IMR-90 (cell line): ENCODE measurements at regions not wholly inside any gene's neighbourhood (a gene's known extent, or its start where the extent isn't known, plus 50 kb on each side); places are given as distances from the start of the nearest gene placed in this dataset.

Experiments used
- ATAC-seq: fragments of 200-7000 bp; cut with Tn5 transposase; 2 replicates; pipeline ENCODE4 v1.9.1; 2020; ENCODE audit warnings: low read depth, mild to moderate bottlenecking, moderate library complexity
- BruUV-seq: library from RNA; stranded (reverse); fragments of 400-500 nt; replicated peaks from 2 replicates; lab custom pipeline; 2021; lab: Mats Ljungman, UMichigan
- CTCF ChIA-PET: fragments of 300-600 bp; formaldehyde crosslinking; extraction: SDS; loops from one replicate; lab custom pipeline; 2021; ENCODE audit warnings: antibody characterized with exemption; lab: Yijun Ruan, JAX
- POLR2A ChIA-PET: fragments of 300-600 bp; sonication (Branson Sonifier 250); formaldehyde crosslinking; loops from one replicate; lab custom pipeline; 2022; ENCODE audit warnings: antibody characterized with exemption; ENCODE audit not compliant: unreplicated experiment; lab: Charles Lee
- DNase-seq: peaks from one replicate; pipeline ENCODE4 v3.0.0; 2013
- H2AFZ ChIP-seq: replicated peaks from 2 replicates; pipeline ENCODE3; 2013; ENCODE audit warnings: low read length, mild to moderate bottlenecking; ENCODE audit not compliant: poor library complexity
- H2AK5ac ChIP-seq: 2 replicates; pipeline ENCODE4 v1.6.1; 2013; ENCODE audit warnings: low read depth, low read length, inconsistent platforms
- H2AK9ac ChIP-seq: replicated peaks from 2 replicates; pipeline ENCODE3; 2013; ENCODE audit warnings: mild to moderate bottlenecking, low read depth, low read length, moderate library complexity; ENCODE audit not compliant: poor library complexity
- H2BK120ac ChIP-seq: 2 replicates; pipeline ENCODE4 v1.6.1; 2013; ENCODE audit warnings: low read depth, low read length, inconsistent platforms
- H2BK15ac ChIP-seq: 3 replicates; pipeline ENCODE4 v1.6.1; 2013; ENCODE audit warnings: low read depth, low read length, inconsistent platforms
- H2BK20ac ChIP-seq: 2 replicates; pipeline ENCODE4 v1.6.1; 2013; ENCODE audit warnings: low read depth, mild to moderate bottlenecking, inconsistent platforms, low read length, moderate library complexity
- H2BK5ac ChIP-seq: 2 replicates; pipeline ENCODE4 v1.6.1; 2013; ENCODE audit warnings: mild to moderate bottlenecking, low read depth, low read length, inconsistent platforms; ENCODE audit not compliant: poor library complexity, severe bottlenecking
- H3K14ac ChIP-seq: replicated peaks from 2 replicates; pipeline ENCODE4 v1.6.1; 2013; ENCODE audit warnings: low read depth, low read length, inconsistent platforms
- H3K18ac ChIP-seq: 2 replicates; pipeline ENCODE4 v1.6.1; 2013; ENCODE audit warnings: low read depth, low read length, control low read depth
- H3K23ac ChIP-seq: 2 replicates; pipeline ENCODE4 v1.6.1; 2013; ENCODE audit warnings: low read depth, low read length, inconsistent platforms
- H3K27ac ChIP-seq: 2 replicates; pipeline ENCODE4 v1.5.1; 2013; ENCODE audit warnings: mild to moderate bottlenecking, control low read depth, low read length; ENCODE audit not compliant: insufficient read depth
- H3K27me3 ChIP-seq: 2 replicates; pipeline ENCODE4 v1.6.1; 2013; ENCODE audit warnings: low read length; ENCODE audit not compliant: control insufficient read depth, insufficient read depth
- H3K36me3 ChIP-seq: 2 replicates; pipeline ENCODE4 v1.6.1; 2013; ENCODE audit warnings: low read length, mixed read lengths; ENCODE audit not compliant: control insufficient read depth, insufficient read depth
- H3K4ac ChIP-seq: 2 replicates; pipeline ENCODE4 v1.6.1; 2013; ENCODE audit warnings: low read depth, low read length, inconsistent platforms
- H3K4me1 ChIP-seq: 2 replicates; pipeline ENCODE4 v1.6.1; 2013; ENCODE audit warnings: low read length, mixed read lengths; ENCODE audit not compliant: control insufficient read depth, insufficient read depth
- H3K4me2 ChIP-seq: 2 replicates; pipeline ENCODE4 v1.6.1; 2013; ENCODE audit warnings: low read depth, mild to moderate bottlenecking, control low read depth, low read length, moderate library complexity
- H3K4me3 ChIP-seq: 2 replicates; pipeline ENCODE4 v1.5.1; 2013; ENCODE audit warnings: low read depth, mild to moderate bottlenecking, control low read depth, low read length, moderate library complexity; ENCODE audit not compliant: insufficient read depth
- H3K56ac ChIP-seq: 2 replicates; pipeline ENCODE4 v1.6.1; 2013; ENCODE audit warnings: low read length, inconsistent platforms; ENCODE audit not compliant: insufficient read depth; ENCODE audit errors: extremely low read depth
- H3K79me1 ChIP-seq, 2 experiments: 2 replicates each; pipeline ENCODE4 v1.6.1; 2013; ENCODE audit warnings: low read length in 2 of 2, inconsistent platforms in 1 of 2, low read depth in 1 of 2
- H3K9ac ChIP-seq: 2 replicates; pipeline ENCODE4 v1.6.1; 2013; ENCODE audit warnings: low read depth, low read length, control low read depth
- H3K9me1 ChIP-seq: 2 replicates; pipeline ENCODE4 v1.6.1; 2013; ENCODE audit warnings: low read length, inconsistent platforms; ENCODE audit not compliant: insufficient read depth
- H3K9me3 ChIP-seq: 2 replicates; pipeline ENCODE4 v1.6.1; 2013; ENCODE audit warnings: low read length; ENCODE audit not compliant: control insufficient read depth, insufficient read depth
- H4K20me1 ChIP-seq: 2 replicates; pipeline ENCODE4 v1.6.1; 2013; ENCODE audit warnings: low read length, inconsistent platforms; ENCODE audit not compliant: insufficient read depth
- H4K5ac ChIP-seq: 2 replicates; pipeline ENCODE4 v1.6.1; 2013; ENCODE audit warnings: mild to moderate bottlenecking, low read depth, low read length, control low read depth
- H4K8ac ChIP-seq, 2 experiments: 2 replicates each; pipeline ENCODE4 v1.6.1; 2013; ENCODE audit warnings: low read depth in 2 of 2, low read length in 2 of 2, control low read depth in 1 of 2, inconsistent platforms in 1 of 2
- H4K91ac ChIP-seq: 2 replicates; pipeline ENCODE4 v1.6.1; 2013; ENCODE audit warnings: low read depth, low read length, inconsistent platforms; ENCODE audit not compliant: insufficient read depth
- FOS ChIP-seq: fragments of 150-350 bp; IDR thresholded peaks from 2 replicates; pipeline ENCODE4 v1.6.1; 2016; ENCODE audit warnings: low read depth, low read length
- MAFK ChIP-seq: IDR thresholded peaks from 2 replicates; pipeline ENCODE4 v1.6.1; 2012; ENCODE audit warnings: low read depth, low read length, improper control_type of control experiment
- MAZ ChIP-seq: IDR thresholded peaks from 2 replicates; pipeline ENCODE4 v1.6.1; 2012; ENCODE audit warnings: low read depth, mild to moderate bottlenecking, low read length, improper control_type of control experiment, moderate library complexity, borderline replicate concordance
- MXI1 ChIP-seq: IDR thresholded peaks from 2 replicates; pipeline ENCODE4 v1.6.1; 2012; ENCODE audit warnings: low read depth, mild to moderate bottlenecking, low read length, moderate library complexity, borderline replicate concordance
- POLR2A ChIP-seq: IDR thresholded peaks from 2 replicates; pipeline ENCODE4 v1.6.1; 2012; ENCODE audit warnings: mild to moderate bottlenecking, low read depth, low read length
- RFX5 ChIP-seq: IDR thresholded peaks from 2 replicates; pipeline ENCODE4 v1.8.0; 2012; ENCODE audit warnings: low read depth, mild to moderate bottlenecking, low read length, moderate library complexity
- SMC3 ChIP-seq: fragments of 150-350 bp; IDR thresholded peaks from 2 replicates; pipeline ENCODE4 v1.6.1; 2016; ENCODE audit warnings: low read depth, mild to moderate bottlenecking, antibody characterized with exemption, low read length, moderate library complexity
- WGBS, 2 experiments: methylation state at CpG; one replicate each; pipeline versions ENCODE4 v1.1.5 to v1.1.7; 2013; ENCODE audit warnings: missing lambda C conversion rate in 2 of 2; ENCODE audit not compliant: insufficient read length in 1 of 2; ENCODE audit errors: extremely low coverage in 2 of 2; 5-methylcytosine and 5-hydroxymethylcytosine counted together
- dilution Hi-C: fragments of 300-500 bp; cut with HindIII; formaldehyde crosslinking; loops from one replicate; pipeline ENCODE4 v1.14.3; 2018; ENCODE audit warnings: low sequenced_read_pairs; ENCODE audit not compliant: unreplicated experiment
- in situ Hi-C: fragments of 300-500 bp; cut with MboI; formaldehyde crosslinking; loops from 3 replicates; pipeline ENCODE4 v1.14.3; 2019; ENCODE audit warnings: low sequenced_read_pairs, inconsistent platforms, mixed read lengths
- intact Hi-C: fragments of 100-400 bp; cut with micrococcal nuclease; formaldehyde crosslinking; loops from 2 replicates; pipeline ENCODE4 v1.10.0; 2022
- TF ChIP-seq, protein P1 (sequence below): conservative IDR thresholded peaks from 2 replicates; pipeline ENCODE4 v1.5.1; 2012; ENCODE audit warnings: mild to moderate bottlenecking, low read depth, low read length, improper control_type of control experiment

DNA sequence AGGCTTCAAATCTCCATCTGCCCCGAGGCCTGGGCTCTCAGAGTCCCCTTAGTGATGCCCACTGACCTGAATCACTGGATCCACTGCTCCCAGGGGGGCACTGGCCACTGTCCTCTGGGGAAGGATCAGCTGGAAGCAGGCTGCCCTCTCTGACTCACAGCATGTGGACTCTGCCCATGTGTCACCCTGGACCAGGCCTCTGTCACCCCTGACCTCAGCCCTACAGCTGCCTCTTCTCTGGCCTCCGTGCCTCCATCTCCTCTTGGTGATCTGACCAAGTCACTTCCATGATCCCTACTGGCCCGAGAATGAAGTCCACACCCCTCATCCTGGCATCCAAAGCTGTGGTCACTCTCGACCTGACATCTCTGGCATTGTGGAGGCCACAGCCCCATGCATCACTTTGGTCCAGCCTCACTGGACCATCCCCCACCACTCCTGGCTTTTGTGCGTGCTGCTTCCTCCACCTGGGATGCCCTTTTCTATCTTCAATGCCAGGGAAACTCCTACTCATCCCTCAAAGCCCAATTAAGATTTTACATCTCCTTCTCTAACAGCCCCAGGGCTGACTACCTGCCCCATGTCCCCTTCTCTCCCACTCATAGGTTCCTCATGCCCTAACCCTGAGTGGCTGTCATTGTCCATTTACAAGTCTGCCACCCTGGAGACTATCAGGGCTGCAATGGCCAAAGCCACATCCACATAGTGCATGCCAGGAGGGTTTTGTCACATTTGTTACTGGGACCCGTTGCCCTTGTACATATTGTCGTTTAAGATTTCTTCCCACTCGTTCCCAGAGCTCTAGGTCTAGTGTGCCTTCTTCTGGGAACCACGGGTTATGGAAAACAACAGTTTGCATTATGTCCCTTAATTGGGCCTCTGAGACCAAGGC lies 685.0 kb downstream of the MATN1 start:
- no peak overlapping the region for H3K18ac ChIP-seq
- H2AK9ac ChIP-seq, result no peak overlapping the region
- H2BK15ac ChIP-seq, result no peak overlapping the region
- no peak overlapping the region for H3K56ac ChIP-seq
- H4K20me1 ChIP-seq, result no peaks in the 10 kb centered on the region
- no peaks in the 10 kb centered on the region for H3K79me1 ChIP-seq
- ChIA-PET POLR2A (no interaction called here), CTCF (no interaction called here)
- no peaks in the 10 kb centered on the region for H3K4me1 ChIP-seq
- no peak overlapping the region for H3K27ac ChIP-seq
- no peak overlapping the region for H2BK5ac ChIP-seq
- H3K27me3 ChIP-seq, result no peaks in the 10 kb centered on the region
- H4K91ac ChIP-seq, result no peak overlapping the region
- 51% methylated on average over 4 of the region's 9 CpGs; no CpG with 5 or more reads in 1 of the 2 experiments for WGBS, 2 experiments
- no peak for ATAC-seq
- H3K14ac ChIP-seq, result no peak overlapping the region
- H4K8ac ChIP-seq, result no peak overlapping the region
- H3K4me3 ChIP-seq, result no peak overlapping the region
- TF ChIP-seq SMC3 (no peak), POLR2A (no peak), MXI1 (no peak), RFX5 (no peak), FOS (no peak), MAFK (no peak), MAZ (no peak)
- TF ChIP-seq, protein P1, sequence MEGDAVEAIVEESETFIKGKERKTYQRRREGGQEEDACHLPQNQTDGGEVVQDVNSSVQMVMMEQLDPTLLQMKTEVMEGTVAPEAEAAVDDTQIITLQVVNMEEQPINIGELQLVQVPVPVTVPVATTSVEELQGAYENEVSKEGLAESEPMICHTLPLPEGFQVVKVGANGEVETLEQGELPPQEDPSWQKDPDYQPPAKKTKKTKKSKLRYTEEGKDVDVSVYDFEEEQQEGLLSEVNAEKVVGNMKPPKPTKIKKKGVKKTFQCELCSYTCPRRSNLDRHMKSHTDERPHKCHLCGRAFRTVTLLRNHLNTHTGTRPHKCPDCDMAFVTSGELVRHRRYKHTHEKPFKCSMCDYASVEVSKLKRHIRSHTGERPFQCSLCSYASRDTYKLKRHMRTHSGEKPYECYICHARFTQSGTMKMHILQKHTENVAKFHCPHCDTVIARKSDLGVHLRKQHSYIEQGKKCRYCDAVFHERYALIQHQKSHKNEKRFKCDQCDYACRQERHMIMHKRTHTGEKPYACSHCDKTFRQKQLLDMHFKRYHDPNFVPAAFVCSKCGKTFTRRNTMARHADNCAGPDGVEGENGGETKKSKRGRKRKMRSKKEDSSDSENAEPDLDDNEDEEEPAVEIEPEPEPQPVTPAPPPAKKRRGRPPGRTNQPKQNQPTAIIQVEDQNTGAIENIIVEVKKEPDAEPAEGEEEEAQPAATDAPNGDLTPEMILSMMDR, result no peak
- intact Hi-C loops (no loop called here), in situ Hi-C loops (no loop called here), dilution Hi-C loops (no loop called here)
- no TSS peak for BruUV-seq
- no peak overlapping the region for H2BK120ac ChIP-seq
- H2AK5ac ChIP-seq, result no peak overlapping the region
- H3K9me1 ChIP-seq, result no peaks in the 10 kb centered on the region
- DNase-seq, result no peak
- no peaks in the 10 kb centered on the region for H3K36me3 ChIP-seq
- H2AFZ ChIP-seq, result no peak overlapping the region
- no peak overlapping the region for H3K4ac ChIP-seq
- no peak overlapping the region for H2BK20ac ChIP-seq
- H3K9me3 ChIP-seq, result no peaks in the 10 kb centered on the region
- no peak overlapping the region for H3K4me2 ChIP-seq
- H3K23ac ChIP-seq, result no peak overlapping the region
- H3K9ac ChIP-seq, result no peak overlapping the region
- no peak overlapping the region for H4K5ac ChIP-seq
